A549 (cell line): ENCODE measurements at regions not wholly inside any gene's neighbourhood (a gene's known extent, or its start where the extent isn't known, plus 50 kb on each side); places are given as distances from the start of the nearest gene placed in this dataset.

ENCODE experiments used
- ATAC-seq, 2 experiments: fragments of 200-7000 bp in 1 of 2; fragments of >200 bp in 1 of 2; cut with Nextera tagmentation in 1 of 2; cut with Tn5 transposase in 1 of 2; 3 replicates each; pipeline versions ENCODE4 v1.8.0 to v1.9.1; 2018 to 2020; ENCODE audit warnings: mild to moderate bottlenecking in 1 of 2, moderate library complexity in 1 of 2
- CTCF ChIA-PET: fragments of 300-600 bp; sonication (Branson Sonifier 250); formaldehyde crosslinking; extraction: SDS; loops from one replicate; lab custom pipeline; 2021; ENCODE audit warnings: antibody characterized with exemption, inconsistent platforms; lab: Yijun Ruan, JAX
- POLR2A ChIA-PET: fragments of 350-600 bp; formaldehyde crosslinking; extraction: SDS; loops from one replicate; lab custom pipeline; 2021; ENCODE audit warnings: antibody characterized with exemption, inconsistent platforms; lab: Yijun Ruan, JAX
- DNase-seq, 2 experiments: peaks; one replicate each; pipeline versions ENCODE4 v3.0.0 to v3.0.0-alpha.2; 2011 to 2016; ENCODE audit warnings: low read depth in 1 of 2, low spot score in 1 of 2
- FAIRE-seq: peaks from 2 replicates; lab custom pipeline; 2011; peaks lifted over from hg19 to GRCh38; lab: Jason Lieb, UNC
- H3K27ac ChIP-seq, 2 experiments: fragments of >200 bp; sonication (Bioruptor Twin); formaldehyde crosslinking; 3 replicates each; pipeline ENCODE4 v1.5.1; 2016 to 2017
- H3K4me1 ChIP-seq: fragments of >200 bp; sonication (Bioruptor Twin); formaldehyde crosslinking; 3 replicates; pipeline ENCODE4 v1.6.1; 2016
- H3K4me2 ChIP-seq: fragments of >200 bp; sonication (Bioruptor Twin); formaldehyde crosslinking; 3 replicates; pipeline ENCODE4 v1.6.1; 2016
- H3K4me3 ChIP-seq: fragments of >200 bp; sonication (Bioruptor Twin); formaldehyde crosslinking; 3 replicates; pipeline ENCODE4 v1.5.1; 2016
- H3K9me3 ChIP-seq: fragments of >200 bp; sonication (Bioruptor Twin); formaldehyde crosslinking; 3 replicates; pipeline ENCODE4 v1.6.1; 2016
- CHD2 ChIP-seq: fragments of 150-350 bp; IDR thresholded peaks from 2 replicates; pipeline ENCODE4 v1.6.1; 2014; ENCODE audit warnings: low read length; ENCODE audit not compliant: partially characterized antibody
- HEYL ChIP-seq: fragments of 250-450 bp; sonication (Bioruptor Pico); IDR thresholded peaks from 2 replicates; pipeline ENCODE4 v1.8.0; 2021; ENCODE audit warnings: mild to moderate bottlenecking, moderate library complexity
- JUNB ChIP-seq: fragments of >200 bp; sonication (Bioruptor Twin); formaldehyde crosslinking; IDR thresholded peaks from 2 replicates; pipeline ENCODE4 v1.6.1; 2016
- MAFK ChIP-seq: fragments of 450-650 bp; IDR thresholded peaks from 2 replicates; pipeline ENCODE4 v1.6.1; 2014; ENCODE audit not compliant: partially characterized antibody
- PHF8 ChIP-seq: fragments of 200-600 bp; sonication (generic); IDR thresholded peaks from 2 replicates; pipeline ENCODE4 v1.6.1; 2016; ENCODE audit warnings: low read depth, mild to moderate bottlenecking, antibody characterized with exemption, moderate library complexity, borderline replicate concordance
- POLR2A ChIP-seq: IDR thresholded peaks from 2 replicates; pipeline ENCODE4 v1.6.1; 2012; ENCODE audit warnings: mild to moderate bottlenecking, low read length
- RFX5 ChIP-seq: fragments of 450-650 bp; IDR thresholded peaks from 2 replicates; pipeline ENCODE4 v1.7.1; 2014; ENCODE audit warnings: antibody characterized with exemption, mild to moderate bottlenecking, moderate library complexity
- SREBF2 ChIP-seq: fragments of 450-650 bp; IDR thresholded peaks from 2 replicates; pipeline ENCODE4 v1.6.1; 2014; ENCODE audit warnings: mild to moderate bottlenecking, moderate library complexity
- TFCP2L1 ChIP-seq: fragments of 250-450 bp; sonication (Bioruptor Pico); IDR thresholded peaks from 2 replicates; pipeline ENCODE4 v1.5.0; 2021; ENCODE audit warnings: mild to moderate bottlenecking
- WGBS: methylation state at CpG from one replicate; pipeline ENCODE4 v1.1.6; 2017; ENCODE audit errors: missing lambda C conversion rate; 5-methylcytosine and 5-hydroxymethylcytosine counted together
- TF ChIP-seq, protein P1 (sequence below): fragments of 250-450 bp; sonication (Bioruptor Pico); IDR thresholded peaks from 2 replicates; pipeline ENCODE4 v1.5.0; 2020; ENCODE audit warnings: low read depth, mild to moderate bottlenecking, moderate library complexity
- TF ChIP-seq, protein P2 (sequence below): fragments of >200 bp; sonication (Bioruptor Twin); formaldehyde crosslinking; IDR thresholded peaks from 2 replicates; pipeline ENCODE4 v1.6.1; 2016
- TF ChIP-seq, protein P3 (sequence below): fragments of 200-600 bp; sonication (generic); IDR thresholded peaks from 2 replicates; pipeline ENCODE4 v1.6.1; 2016; ENCODE audit warnings: antibody characterized with exemption, mild to moderate bottlenecking, moderate library complexity

DNA sequence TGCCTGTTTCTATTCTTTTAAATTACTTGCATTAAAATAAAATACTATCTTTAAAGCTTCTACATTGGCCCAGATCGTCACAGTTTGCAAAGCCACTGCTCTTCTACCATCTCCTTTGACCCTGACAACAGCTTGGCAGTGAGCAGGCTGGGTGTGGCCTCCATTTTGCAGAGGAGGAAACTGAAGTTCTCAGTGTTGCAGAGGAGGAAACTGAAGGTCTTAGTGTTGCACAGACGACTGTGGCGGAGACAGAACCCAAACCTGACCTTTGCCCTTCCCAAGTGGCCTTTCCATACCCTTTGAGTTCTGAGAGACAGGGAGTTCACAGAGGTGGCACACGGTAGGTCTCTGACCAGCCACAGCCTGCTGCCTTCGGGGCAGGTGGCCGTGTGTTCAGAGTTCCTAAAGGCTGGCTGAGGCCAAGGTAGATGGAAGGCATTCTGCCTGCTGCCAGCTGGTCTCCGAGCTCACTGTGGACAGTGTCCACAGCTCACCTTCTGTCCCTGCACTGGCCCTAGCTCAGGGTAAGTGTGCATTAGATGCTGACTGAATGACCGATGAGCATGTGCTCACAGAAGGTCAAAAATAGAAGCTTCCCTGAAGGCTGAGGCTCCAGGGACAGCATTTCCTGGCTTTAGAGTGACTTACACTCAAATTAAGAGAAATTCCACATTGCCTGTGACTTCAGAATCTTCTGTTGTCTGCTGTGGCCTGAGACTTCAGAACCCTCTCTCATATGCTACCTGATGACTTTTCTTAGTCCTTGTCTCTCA is 113.5 kb upstream of the SLC24A3 start:
- ChIA-PET CTCF (no interaction called here), POLR2A (no interaction called here)
- H3K9me3 ChIP-seq: no peaks in the 10 kb centered on the region; the same call in 2 of the 3 replicates
- no peak overlapping the region for H3K27ac ChIP-seq
- H3K4me3 ChIP-seq: no peak overlapping the region
- TF ChIP-seq PHF8 (no peak), RFX5 (no peak), SREBF2 (no peak), JUNB (no peak)
- TF ChIP-seq, protein P1, sequence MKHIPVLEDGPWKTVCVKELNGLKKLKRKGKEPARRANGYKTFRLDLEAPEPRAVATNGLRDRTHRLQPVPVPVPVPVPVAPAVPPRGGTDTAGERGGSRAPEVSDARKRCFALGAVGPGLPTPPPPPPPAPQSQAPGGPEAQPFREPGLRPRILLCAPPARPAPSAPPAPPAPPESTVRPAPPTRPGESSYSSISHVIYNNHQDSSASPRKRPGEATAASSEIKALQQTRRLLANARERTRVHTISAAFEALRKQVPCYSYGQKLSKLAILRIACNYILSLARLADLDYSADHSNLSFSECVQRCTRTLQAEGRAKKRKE (CRISPR knock-in tag): no peak
- TF ChIP-seq, protein P2, sequence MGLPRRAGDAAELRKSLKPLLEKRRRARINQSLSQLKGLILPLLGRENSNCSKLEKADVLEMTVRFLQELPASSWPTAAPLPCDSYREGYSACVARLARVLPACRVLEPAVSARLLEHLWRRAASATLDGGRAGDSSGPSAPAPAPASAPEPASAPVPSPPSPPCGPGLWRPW: no peak
- WGBS: 49% methylated on average over 8 of the region's 8 CpGs
- ATAC-seq (no peak), DNase-seq (no peak), FAIRE-seq (no peak)
- 0 out of 3 replicates have a peak, but pooled peaks cover 7% of the 10 kb centered on the region for H3K4me1 ChIP-seq
- H3K4me2 ChIP-seq: no peak overlapping the region

DNA sequence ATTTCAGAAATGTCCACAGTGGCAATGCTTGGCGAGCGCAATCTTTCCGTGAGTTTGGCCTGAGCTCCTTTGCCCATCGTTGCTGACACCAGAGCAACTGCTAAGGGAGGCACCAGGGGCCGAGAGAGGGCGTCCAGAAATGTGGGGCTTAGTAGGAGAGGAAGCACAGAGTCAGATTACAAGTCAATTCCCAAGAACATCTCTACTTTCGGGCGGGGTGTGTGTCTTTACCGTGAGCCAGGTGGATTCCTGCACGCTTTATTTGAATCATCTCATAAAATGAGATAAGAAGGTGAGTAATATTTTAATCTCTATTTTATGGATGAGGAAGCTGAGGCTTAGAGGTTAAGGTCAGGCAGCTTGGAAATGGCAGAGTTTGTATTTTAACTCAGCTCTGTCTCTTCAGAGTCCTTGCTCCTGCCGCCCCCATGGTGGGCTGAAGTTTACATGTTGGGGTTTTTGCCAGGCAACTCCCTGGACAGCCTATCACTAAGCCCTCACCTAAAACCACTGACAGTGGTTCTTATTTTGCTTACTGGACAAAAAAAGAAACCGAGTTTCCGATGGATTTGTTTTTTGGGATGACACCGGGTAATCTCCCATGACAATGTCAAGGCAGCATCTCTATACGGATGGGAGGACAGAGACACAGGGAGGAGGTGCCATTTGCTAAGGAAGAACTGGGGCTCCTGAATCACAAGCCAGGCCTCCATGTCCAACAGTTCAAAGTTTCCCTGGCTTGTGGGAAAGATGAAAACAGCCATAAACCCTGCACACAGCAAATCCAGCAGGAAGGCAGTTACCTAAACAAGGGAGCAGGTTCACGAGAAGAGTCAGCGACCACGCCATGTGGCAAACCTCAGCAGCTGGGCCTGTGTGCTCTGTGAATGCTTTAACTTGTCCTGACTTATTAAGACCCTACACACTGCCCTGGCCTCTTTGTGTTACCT is 112.6 kb upstream of the SLC24A3 start:
- CTCF ChIA-PET: interaction anchor here (1.8 kb wide), 1 partner anchor 12 kb away, joined by 5 read pairs; no protein-coding TSS in a partner anchor

DNA sequence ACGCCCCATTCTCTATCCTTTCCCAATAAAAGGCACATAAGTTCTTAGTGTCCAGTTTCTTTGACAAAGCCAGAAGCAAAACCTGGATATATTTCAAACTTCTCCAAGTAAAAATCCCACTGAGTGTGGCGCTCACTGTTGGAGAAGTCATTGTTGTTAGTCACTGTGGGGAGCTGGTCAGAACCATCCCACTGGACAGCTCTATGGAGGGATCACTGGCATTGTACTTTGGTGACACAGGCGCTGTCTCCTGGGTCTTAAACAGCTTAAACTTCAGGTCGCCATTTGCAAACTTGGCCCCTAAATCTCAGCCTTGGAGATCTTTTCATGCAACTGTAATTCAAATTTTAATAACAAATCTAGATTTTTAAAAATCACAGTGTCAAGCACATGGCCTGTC is 111.5 kb upstream of the SLC24A3 start:
- H3K4me1 ChIP-seq: no peaks in the 10 kb centered on the region
- no peaks in the 10 kb centered on the region; the same call in 2 of the 3 replicates for H3K9me3 ChIP-seq
- POLR2A ChIA-PET: no interaction called here
- FAIRE-seq: no peak
- no peak overlapping the region for H3K27ac ChIP-seq
- H3K4me3 ChIP-seq: no peak overlapping the region
- no peak for DNase-seq
- WGBS: 32% methylated on average over 4 of the region's 4 CpGs
- CTCF ChIA-PET: interaction anchor here (1.8 kb wide), 1 partner anchor 11 kb away, joined by 5 read pairs; no protein-coding TSS in a partner anchor
- H3K4me2 ChIP-seq: no peak overlapping the region
- ATAC-seq: no peak
- TF ChIP-seq CHD2: no peak
- TF ChIP-seq POLR2A: no peak
- no peak for TF ChIP-seq TFCP2L1 (CRISPR knock-in tag)
- TF ChIP-seq, protein P3, sequence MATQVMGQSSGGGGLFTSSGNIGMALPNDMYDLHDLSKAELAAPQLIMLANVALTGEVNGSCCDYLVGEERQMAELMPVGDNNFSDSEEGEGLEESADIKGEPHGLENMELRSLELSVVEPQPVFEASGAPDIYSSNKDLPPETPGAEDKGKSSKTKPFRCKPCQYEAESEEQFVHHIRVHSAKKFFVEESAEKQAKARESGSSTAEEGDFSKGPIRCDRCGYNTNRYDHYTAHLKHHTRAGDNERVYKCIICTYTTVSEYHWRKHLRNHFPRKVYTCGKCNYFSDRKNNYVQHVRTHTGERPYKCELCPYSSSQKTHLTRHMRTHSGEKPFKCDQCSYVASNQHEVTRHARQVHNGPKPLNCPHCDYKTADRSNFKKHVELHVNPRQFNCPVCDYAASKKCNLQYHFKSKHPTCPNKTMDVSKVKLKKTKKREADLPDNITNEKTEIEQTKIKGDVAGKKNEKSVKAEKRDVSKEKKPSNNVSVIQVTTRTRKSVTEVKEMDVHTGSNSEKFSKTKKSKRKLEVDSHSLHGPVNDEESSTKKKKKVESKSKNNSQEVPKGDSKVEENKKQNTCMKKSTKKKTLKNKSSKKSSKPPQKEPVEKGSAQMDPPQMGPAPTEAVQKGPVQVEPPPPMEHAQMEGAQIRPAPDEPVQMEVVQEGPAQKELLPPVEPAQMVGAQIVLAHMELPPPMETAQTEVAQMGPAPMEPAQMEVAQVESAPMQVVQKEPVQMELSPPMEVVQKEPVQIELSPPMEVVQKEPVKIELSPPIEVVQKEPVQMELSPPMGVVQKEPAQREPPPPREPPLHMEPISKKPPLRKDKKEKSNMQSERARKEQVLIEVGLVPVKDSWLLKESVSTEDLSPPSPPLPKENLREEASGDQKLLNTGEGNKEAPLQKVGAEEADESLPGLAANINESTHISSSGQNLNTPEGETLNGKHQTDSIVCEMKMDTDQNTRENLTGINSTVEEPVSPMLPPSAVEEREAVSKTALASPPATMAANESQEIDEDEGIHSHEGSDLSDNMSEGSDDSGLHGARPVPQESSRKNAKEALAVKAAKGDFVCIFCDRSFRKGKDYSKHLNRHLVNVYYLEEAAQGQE: peak; percentile 67; the same call in 1 of the 2 replicates
- TF ChIP-seq, all 56 proteins: peak for 1

More for the DNA sequence above, 112.6 kb upstream of the SLC24A3 start:
- Histone ChIP-seq H3K4me3 (no peak overlapping the region), H3K4me2 (no peak overlapping the region), H3K9me3 (no peaks in the 10 kb centered on the region; the same call in 2 of the 3 replicates), H3K27ac (no peak overlapping the region), H3K4me1 (0 out of 3 replicates have a peak, but pooled peaks cover 7% of the 10 kb centered on the region)
- ATAC-seq: no peak
- no peak for DNase-seq
- FAIRE-seq: no peak
- TF ChIP-seq MAFK: peak; percentile 91
- no peak for TF ChIP-seq HEYL
- POLR2A ChIA-PET: no interaction called here
- WGBS: 50% methylated on average over 18 of the region's 18 CpGs
